GM18867 (cell line): ENCODE measurements at regions not wholly inside any gene's neighbourhood (a gene's known extent, or its start where the extent isn't known, plus 50 kb on each side); places are given as distances from the start of the nearest gene placed in this dataset.
"Not testable (repeated sequence)": the region's sequence is repeated elsewhere in the genome, so short reads cannot be mapped to it uniquely, and the experiment has no call there.

Experiments
- ATAC-seq: cut with Tn5 transposase; IDR thresholded peaks from one replicate; pipeline ENCODE4 v1.9.1; 2021; ENCODE audit warnings: mild to moderate bottlenecking, moderate library complexity; ENCODE audit not compliant: unreplicated experiment

DNA sequence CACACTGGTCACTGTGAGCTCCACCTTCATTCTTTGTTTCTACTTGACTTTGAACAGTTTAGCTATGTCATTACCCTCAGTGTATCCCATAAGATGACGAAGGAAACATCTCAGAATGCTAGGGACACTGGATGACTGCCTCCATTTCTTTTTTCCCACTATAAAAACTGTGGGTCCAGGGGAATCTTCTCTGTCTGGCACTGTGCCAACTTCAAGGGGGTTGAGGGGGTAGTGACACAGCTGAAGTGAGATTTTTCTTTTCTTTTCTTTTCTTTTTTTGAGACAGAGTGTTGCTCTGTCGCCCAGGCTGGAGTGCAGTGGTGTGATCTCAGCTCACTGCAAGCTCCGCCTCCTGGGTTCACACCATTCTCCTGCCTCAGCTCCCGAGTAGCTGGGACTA lies 302.6 kb upstream of the TARS1 start:
- not testable (repeated sequence) for ATAC-seq

DNA sequence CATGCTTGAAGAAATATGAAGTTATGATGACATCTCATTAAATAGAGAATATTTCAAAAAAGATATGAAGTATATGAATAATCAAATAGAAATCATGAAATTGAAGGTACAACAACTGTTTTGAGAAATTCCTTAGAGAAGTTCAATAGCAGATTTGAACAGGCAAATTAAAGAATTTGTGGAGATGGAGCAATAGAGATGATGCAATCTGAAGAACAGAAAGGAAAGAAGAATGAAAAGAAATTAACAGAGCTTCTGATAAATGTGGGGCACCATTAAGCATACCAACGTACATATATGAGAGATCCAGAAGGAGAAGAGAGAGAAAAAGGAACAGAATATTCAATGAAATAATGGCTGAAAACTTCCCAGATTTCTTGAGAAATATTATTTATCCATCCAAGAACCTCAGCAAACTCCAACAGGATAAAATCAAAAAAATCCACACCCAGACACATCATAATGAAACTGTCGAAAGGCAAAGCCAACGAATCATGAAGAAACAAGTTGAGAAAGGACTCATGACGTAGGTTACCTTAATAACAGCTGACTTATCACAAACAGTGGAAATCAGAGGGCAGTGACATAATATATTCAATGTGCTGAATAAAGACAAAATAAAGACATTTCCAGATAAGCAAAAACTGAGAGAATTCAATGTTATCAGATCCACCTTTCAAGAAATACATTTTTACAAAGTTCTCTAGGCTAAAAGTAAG lies 297.2 kb upstream of the TARS1 start:
- ATAC-seq: no peak

DNA sequence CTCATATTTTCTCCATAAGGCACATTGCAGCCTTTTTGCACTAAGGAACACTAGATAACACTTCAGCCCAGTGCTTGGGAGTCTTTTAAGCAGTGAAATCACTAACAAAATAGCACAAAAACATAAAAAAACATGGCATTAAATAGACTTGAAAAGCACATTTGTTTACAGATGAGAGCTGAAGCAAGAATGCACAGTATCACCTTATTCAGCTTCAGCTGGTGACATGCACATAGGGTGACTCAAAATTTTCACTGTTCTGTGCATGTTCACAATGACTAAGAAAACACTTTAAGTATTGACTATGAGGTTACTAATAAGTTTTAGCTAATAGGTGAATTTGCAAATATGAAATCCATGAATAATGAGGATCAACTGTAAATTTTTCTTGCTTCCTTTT lies 293.9 kb upstream of the TARS1 start:
- ATAC-seq: no peak

DNA sequence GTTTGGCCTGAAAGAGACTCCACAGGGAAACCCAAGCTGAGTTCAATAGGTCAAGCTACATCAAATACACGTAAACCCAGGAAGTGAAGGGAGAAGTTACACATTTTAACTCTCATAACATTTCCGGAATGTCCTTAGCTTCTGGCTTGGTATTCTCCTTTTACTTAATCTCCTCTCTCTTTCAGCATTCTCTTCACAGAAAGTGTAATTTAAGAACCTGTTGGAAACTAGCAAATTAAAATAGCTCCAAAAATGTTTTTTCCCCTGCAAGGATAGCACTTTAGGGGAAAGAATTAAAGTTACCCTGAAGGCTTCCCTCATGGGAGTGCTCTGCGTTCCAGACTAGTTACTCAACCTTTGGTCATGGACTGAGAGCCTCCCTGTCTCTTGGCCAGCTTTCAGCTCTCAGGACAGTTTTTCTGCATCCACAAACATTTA lies 292.7 kb upstream of the TARS1 start:
- no peak for ATAC-seq

DNA sequence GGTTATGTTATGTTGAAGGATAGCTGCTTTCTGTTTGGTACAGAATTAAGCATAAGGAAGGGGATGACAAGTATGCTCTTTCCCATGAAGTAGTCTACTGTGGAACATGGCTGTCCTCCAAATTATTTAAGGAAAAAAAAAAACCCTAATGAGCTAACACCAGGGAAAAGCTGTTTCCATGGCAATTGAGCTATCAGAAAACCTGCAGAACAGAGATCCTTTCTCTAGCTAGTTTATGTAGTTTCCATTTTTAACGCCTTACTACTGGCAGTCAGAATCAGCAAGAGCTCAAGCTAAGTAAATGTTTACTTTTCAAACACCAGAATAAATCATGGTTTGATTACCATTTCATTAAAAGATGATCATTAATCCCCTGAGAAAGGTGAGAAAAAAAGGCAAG lies 287.4 kb upstream of the TARS1 start:
- no peak for ATAC-seq

DNA sequence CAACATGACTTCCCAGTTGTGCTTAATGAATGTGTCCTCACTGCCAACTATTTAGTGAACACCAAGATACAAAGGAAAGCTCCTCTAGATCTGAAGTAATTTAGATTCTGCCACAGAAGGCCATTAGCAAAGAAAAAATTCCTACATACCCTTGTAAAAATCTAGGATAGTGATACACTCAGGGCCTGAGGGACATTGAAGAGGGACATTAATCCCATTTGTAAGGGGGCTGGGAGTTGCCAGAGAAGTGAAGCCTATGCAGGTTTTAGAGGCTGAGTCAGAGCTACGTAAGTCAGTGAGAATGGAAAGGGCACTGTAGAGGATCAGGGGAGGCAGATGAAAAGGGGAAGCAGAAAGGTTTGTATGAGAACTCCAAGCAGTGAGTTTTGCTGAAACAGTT lies 286.9 kb upstream of the TARS1 start:
- ATAC-seq: no peak

DNA sequence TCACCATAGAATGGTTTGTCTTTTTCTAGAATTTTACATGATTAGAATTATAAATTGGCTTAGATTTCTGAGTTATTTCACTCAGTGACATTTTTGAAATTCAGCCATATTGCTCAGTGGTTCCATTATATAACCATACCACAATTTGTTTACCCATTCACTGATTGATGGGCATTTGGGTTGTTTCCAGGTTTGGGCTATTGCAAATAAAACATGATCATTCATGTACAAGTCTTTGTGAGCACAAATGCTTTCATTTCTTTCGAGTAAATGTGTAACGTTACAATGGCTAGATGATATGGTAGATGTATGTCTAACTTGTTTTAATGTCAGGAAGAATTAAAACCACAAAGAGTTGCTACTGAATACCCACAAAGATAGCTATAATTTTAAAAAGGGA lies 279.9 kb upstream of the TARS1 start:
- ATAC-seq: no peak

DNA sequence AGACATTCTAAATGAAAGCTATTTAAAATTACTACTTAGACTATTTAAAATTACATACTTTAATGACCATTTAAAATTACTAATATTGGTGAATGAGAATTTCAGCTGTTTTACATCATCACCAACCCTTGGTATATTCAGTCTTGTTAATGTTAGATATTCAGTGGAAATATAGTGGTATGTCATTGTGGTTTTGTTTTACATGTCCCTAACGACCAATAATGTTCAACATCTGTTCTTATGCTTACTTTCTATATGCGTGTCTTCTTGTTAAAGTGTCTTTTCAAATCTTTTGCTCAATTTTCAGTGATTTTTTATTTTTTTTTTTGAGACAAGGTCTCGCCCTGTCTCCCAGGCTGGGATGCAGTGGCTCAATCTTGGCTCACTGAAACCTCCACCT lies 279.3 kb upstream of the TARS1 start:
- ATAC-seq: no peak

DNA sequence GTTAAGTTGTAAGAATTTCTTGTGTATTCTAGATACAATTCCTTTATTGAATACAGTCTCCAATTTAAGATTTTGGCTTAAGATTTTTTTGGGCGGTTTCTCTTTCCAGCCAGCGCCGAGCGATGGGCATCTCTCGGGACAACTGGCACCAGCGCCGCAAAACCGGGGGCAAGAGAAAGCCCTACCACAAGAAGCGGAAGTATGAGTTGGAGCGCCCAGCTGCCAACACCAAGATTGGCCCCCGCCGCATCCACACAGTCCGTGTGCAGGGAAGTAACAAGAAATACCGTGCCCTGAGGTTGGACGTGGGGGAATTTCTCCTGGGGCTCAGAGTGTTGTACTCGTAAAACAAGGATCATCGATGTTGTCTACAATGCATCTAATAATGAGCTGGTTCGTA lies 278.7 kb upstream of the TARS1 start:
- no peak for ATAC-seq

DNA sequence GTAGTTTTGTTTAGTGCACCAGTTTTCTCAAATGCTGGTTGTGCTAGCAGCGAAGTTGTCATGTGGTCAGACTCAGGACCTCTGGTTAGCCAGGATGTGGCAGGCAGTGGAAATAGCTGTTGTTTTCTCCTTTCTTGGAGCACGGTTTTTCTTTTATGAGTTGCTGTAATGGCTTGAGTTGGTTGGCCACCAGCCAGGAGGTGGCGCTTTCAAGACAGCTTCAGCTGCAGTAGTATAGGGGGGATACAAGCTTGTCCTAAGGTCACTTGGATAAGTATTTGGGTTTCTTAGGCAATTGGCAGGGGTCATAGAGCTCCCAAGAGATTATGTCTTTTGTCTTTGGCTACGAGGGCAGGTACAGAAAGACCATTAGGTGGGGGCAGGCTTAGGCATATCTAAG lies 274.2 kb upstream of the TARS1 start:
- no peak for ATAC-seq

DNA sequence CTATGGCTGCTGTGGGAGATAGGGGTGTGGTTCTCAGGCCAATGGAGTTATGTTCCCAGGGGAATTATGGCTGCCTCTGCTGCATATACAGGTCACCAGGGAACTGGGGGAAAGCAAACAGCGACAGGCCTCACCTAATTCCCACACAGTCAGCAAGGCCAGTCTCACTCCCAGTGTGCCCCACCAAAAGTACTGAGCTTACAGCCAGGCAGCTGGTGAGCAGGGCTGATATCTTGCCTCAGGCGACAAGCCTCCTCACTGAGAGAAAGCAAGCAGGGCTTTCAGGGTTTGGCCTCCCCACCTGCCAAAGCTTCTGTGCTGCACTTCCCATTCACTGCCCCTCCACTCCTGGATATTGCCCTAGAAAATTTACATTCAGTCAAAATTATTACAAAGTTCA lies 273.8 kb upstream of the TARS1 start:
- ATAC-seq: no peak

DNA sequence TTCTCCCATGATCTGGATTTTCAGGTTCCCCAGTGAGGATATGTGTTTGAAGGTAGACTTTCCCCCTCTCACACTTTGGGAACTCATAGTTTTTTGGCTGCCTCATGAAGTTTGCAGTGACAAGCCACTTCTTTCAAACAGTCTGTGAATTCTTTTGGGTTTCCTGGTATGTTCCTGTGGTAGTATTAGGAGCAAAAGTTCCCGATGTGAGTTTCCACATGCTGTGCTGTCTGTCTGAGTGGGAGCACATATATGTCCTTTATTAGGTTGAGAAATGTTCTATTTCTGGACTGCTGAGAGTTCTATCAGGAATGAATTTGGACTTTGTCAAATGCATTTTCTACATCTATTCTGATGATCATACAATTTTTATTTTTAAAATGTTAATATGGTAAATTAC lies 273.2 kb upstream of the TARS1 start:
- ATAC-seq: no peak

DNA sequence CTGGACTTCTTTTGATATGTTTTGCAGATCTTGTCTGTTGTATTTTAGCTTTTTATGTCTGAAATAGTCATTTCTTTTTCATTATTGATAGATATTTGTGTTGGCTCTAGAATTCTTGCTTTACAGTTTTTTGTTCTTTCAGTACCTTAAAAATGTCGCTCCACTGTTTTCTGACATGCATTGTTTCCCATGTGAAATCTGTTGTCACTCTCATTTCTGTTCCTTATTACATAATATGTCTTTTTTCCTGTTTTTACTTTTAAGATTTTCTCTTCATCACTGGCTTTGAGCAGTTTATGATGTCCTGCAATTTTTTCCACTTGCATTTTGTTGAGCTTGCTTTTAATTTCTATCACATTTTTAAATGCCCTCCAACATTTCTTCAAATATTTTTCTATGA lies 270.4 kb upstream of the TARS1 start:
- ATAC-seq: no peak

DNA sequence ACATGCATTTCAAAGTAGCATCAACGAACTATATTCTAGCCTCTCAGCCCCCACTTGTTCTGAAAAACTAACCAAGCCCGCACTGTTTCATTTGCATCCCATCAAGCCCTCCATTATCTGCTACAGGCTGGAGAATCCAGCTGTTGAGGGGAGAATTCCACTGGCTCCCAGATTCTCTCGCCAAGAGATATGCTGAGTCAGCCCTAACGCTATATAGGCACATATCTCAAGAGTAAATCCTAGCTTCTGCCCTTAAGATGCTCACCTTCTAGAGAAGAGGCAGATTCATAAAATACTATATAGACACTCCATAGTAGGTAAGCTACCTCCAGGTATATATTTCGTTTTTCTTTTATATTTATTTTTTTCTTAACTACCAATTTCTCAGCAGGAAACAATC lies 266.4 kb upstream of the TARS1 start:
- ATAC-seq: no peak

DNA sequence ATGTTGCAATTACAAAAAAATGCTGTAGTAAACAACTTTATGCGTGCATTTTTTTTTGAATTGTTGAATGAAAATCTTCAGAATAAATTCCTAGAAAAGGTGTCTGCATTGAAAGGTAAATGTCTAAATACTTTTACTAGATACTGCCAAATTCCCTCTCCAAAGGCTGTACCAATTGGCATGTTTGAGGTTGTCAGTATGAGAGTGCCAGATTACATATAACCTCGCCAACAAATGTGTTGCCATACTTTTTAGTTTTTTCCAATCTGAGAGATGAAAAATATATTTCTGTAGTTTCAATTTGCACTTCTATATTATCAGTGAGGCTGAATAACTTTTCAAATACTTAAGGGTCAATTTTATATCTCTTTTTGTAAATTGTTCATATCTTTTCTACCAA lies 261.5 kb upstream of the TARS1 start:
- no peak for ATAC-seq

DNA sequence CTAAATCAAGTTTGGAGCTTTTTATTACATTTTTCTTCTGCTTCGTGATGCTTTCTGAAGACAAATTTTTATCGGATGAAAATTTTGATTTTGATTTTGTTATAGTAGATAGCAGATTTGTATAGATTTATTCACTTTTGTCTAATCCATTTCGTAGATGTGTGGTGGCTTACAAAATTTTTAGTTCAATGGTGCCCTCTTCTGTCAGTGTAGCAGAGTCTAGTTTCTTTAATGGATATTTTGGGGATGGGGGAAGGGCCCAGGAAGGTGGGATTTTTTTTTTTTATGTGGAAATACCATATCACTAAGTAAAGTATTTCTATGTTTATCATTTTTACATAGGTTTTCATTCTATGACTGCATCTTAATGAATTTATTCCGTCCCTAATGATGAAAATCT lies 259.9 kb upstream of the TARS1 start:
- ATAC-seq: no peak

DNA sequence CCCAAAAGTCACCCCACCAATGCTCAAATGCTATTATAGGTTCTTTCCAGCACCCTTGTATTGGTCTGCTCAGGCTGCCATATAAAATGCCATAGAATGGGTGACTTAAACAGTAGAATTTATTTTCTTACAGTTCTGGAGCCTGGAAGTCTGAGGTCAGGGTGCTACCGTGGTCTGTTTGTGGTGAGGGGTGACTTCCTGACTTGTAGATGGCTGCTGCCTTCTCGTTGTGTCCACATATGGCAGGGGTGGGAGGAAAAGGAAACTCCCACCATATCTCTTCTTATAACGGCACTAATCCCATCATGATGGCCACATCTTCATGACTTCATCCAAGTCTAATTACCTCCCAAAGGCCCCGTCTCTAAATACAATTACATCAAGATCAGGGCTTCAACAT lies 257.8 kb upstream of the TARS1 start:
- ATAC-seq: no peak

DNA sequence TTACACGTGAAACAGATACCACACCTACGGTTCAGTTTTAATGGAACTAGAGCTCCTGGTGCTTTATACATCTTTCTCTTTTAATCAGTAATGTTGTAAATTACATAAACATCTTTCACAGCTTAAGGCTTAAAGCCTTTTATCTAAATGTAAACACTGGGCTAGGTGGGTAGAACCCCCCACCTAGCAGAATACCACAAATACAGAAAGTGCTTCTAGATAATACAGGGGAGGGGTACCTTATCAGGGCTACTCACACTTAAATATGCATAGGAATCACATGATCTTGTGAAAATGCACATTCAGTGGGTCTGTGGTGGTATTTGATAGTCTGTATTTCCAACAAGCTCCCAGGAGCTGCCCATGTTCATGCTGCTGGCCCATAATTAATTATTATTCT lies 256.4 kb upstream of the TARS1 start:
- no peak for ATAC-seq

DNA sequence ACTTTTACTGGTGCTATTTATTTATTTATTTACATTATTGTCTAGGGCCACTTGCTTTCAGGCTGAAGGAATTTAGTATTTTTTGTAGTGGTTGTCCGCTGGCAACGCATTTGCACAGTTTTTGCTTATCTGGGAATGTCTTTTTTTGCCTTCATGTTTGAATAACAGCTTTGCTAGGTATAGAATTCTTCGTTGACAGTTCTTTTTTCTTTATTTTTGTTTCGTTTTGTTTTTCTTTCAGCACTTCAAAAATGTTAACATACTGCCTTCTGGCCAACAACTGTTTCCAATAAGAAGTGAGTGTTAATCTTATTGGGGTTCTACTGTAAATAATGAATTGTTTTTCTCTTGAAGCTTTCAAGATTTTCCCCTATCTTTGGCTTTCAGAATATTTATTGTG lies 252.7 kb upstream of the TARS1 start:
- ATAC-seq: no peak

DNA sequence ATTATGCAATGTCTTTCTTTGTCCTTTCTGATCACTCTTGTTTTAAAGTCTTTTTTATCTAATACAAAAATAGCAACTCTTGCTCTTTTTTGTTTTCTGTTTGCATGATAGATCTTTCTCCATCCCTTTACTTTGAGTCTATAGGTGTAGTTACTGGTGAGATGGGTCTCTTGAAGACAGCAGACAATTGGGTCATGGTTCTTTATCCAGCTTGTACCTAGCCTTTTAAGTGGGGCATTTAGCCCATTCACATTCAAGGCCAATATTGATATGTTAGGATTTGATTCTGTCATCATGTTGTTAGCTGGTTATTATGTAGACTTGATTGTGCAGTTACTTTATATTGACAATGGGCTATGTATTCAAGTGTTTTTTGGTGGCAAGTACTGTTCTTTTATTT lies 245.9 kb upstream of the TARS1 start:
- ATAC-seq: no peak

DNA sequence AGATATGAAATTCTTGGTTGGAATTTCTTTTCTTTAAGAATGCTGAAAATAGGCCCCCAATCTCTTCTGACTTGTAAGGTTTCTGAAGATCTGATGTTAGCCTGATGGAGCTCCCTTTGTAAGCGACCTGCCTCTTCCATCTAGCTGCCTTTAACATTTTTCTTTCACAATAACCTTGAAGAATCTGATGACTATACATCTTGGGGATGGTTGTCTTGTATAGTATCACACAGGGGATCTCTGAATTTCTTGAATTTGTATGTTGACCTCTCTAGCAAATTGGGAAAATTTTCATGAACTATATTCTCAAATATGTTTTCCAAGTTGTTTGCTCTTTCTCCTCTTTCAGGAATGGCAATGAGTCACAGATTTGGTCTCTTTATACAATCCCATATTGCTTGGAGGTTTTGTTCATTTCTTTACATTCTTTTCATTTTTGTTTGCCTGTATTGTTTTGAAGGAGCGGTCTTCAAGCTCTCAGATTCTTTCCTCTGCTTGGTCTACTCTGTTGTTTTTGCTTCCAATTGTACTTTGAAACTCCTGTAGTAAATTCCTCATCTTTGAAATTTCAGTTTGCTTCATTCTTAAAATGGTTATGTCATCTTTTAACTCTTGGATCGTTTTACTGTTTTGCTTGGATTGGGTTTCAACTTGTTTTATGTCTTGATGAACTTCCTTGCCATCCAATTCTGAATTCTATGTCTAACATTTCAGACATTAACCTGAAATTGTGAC lies 245.2 kb upstream of the TARS1 start:
- no peak for ATAC-seq

DNA sequence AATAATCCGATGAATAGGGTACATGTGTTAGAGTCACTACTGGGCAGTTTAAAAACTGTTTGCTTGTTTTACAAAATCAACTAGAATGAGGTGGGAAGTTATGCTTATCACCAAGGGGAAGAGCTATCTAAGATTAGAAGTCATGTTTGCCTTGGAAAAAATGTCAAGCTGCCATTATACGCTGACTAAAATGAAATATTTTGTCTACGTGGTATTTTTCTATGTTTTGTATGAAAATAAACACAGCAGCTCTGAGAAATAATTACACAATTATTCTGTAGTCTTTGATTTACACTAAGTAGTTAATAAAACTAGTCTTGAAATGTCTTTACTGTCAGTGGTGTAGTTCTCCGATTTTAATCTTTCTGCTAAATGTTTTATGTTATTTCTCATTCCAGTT lies 241.9 kb upstream of the TARS1 start:
- ATAC-seq: no peak

DNA sequence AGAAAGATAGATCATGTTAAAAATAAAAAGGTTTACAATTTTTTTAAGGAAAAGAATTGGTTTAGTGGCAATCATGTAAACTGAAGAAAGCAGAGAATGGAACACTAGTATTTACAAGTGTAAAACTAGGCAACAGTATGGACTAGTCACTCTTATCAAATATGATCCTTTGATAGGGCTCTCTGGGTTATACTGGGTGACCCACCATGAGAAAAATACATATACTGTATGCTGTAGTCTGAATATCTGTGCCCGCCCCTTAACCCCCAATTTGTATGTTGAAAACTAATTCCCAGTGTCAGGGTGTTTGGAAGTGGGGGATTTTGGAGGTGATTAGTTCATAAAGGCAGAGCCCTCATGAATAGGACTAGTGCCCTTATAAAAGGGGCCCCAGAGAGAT lies 236.8 kb upstream of the TARS1 start:
- no peak for ATAC-seq
